ENCODE measurements at regions not wholly inside any gene's neighbourhood (a gene's known extent, or its start where the extent isn't known, plus 50 kb on each side); places are given as distances from the start of the nearest gene placed in this dataset.

- TF ChIP-seq CTCF (IDR thresholded peaks at IDR 0.05) (no peak), POLR2A (IDR thresholded peaks at IDR 0.05) (no peak), POLR2AphosphoS5 (IDR thresholded peaks at IDR 0.05) (no peak)
Measured at GRCh38 chr4:36485885-36486284, 204.5 kb downstream of the DTHD1 start.

Data from stomach (tissue), 4 donors.